ELR (cell line): ENCODE measurements at regions not wholly inside any gene's neighbourhood (a gene's known extent, or its start where the extent isn't known, plus 50 kb on each side); places are given as distances from the start of the nearest gene placed in this dataset.

Experiments
- DNase-seq: peaks from one replicate; pipeline ENCODE4 v3.0.0-alpha.2; 2015; ENCODE audit warnings: low read depth

- DNase-seq = no peak
These were observed 392.1 kb upstream of the DDHD1 start for GRCh38 chr14:53545217-53545616.

- peak; percentile 6 for DNase-seq
These were observed 389.6 kb upstream of the DDHD1 start for GRCh38 chr14:53542732-53543131.

GRCh38 chr14:53541411-53541810 is 388.3 kb upstream of the DDHD1 start:
- no peak for DNase-seq

GRCh38 chr14:53539489-53540126 is 386.5 kb upstream of the DDHD1 start:
- DNase-seq = peak; percentile 68

- no peak for DNase-seq
These were observed 385.3 kb upstream of the DDHD1 start for GRCh38 chr14:53538316-53538881.

- DNase-seq = no peak
These were observed 384.5 kb upstream of the DDHD1 start for GRCh38 chr14:53537422-53538315.

- no peak for DNase-seq
These were observed 383.3 kb upstream of the DDHD1 start for GRCh38 chr14:53536446-53536845.

GRCh38 chr14:53534841-53535240 is 381.7 kb upstream of the DDHD1 start:
- DNase-seq = peak; percentile 25

GRCh38 chr14:53533384-53533970 is 380.4 kb upstream of the DDHD1 start:
- no peak for DNase-seq

- DNase-seq = no peak
These were observed 379.7 kb upstream of the DDHD1 start for GRCh38 chr14:53532853-53533252.

- DNase-seq = no peak
These were observed 378.6 kb upstream of the DDHD1 start for GRCh38 chr14:53531730-53532129.

- DNase-seq = no peak
These were observed 378.0 kb upstream of the DDHD1 start for GRCh38 chr14:53531156-53531555.

GRCh38 chr14:53529519-53529918 is 376.4 kb upstream of the DDHD1 start:
- no peak for DNase-seq

GRCh38 chr14:53528185-53528671 is 375.1 kb upstream of the DDHD1 start:
- DNase-seq = no peak

GRCh38 chr14:53526200-53526599 is 373.1 kb upstream of the DDHD1 start:
- DNase-seq = no peak

- no peak for DNase-seq
These were observed 372.5 kb upstream of the DDHD1 start for GRCh38 chr14:53525608-53526007.

- DNase-seq = no peak
These were observed 371.3 kb upstream of the DDHD1 start for GRCh38 chr14:53524391-53524790.

GRCh38 chr14:53523226-53523625 is 370.1 kb upstream of the DDHD1 start:
- DNase-seq = no peak

GRCh38 chr14:53520078-53520928 is 367.2 kb upstream of the DDHD1 start:
- DNase-seq = no peak

- peak; percentile 27 for DNase-seq
These were observed 366.0 kb upstream of the DDHD1 start for GRCh38 chr14:53519137-53519536.

GRCh38 chr14:53517270-53517960 is 364.3 kb upstream of the DDHD1 start:
- peak; percentile 48 for DNase-seq
